ACC112 (cell line): ENCODE measurements at regions not wholly inside any gene's neighbourhood (a gene's known extent, or its start where the extent isn't known, plus 50 kb on each side); places are given as distances from the start of the nearest gene placed in this dataset.

ENCODE experiments used
- H2AFZ ChIP-seq: fragments of 200-600 bp; sonication (generic); one replicate; pipeline ENCODE4 v1.6.0; 2017; ENCODE audit warnings: antibody characterized with exemption, low read length; ENCODE audit not compliant: unreplicated experiment
- H3K27ac ChIP-seq: fragments of 200-600 bp; sonication (generic); 2 replicates; pipeline ENCODE4 v1.5.1; 2014; ENCODE audit warnings: low read depth, mild to moderate bottlenecking, antibody characterized with exemption, low read length, moderate library complexity
- H3K27me3 ChIP-seq: fragments of 200-600 bp; sonication (generic); 2 replicates; pipeline ENCODE4 v1.6.1; 2014; ENCODE audit warnings: mild to moderate bottlenecking, antibody characterized with exemption, low read length, moderate library complexity, mixed read lengths; ENCODE audit not compliant: insufficient read depth
- H3K36me3 ChIP-seq: fragments of 200-600 bp; sonication (generic); 2 replicates; pipeline ENCODE4 v1.6.1; 2016; ENCODE audit warnings: mild to moderate bottlenecking, antibody characterized with exemption, low read length, moderate library complexity, mixed read lengths; ENCODE audit not compliant: insufficient read depth
- H3K4me1 ChIP-seq: fragments of 200-600 bp; sonication (generic); one replicate; pipeline ENCODE4 v1.6.1; 2016; ENCODE audit warnings: low read length, mixed read lengths; ENCODE audit not compliant: insufficient read depth, unreplicated experiment, control insufficient read depth
- H3K4me3 ChIP-seq: fragments of 200-600 bp; sonication (generic); 2 replicates; pipeline ENCODE4 v1.5.1; 2014; ENCODE audit warnings: mild to moderate bottlenecking, low read depth, low read length
- H3K79me2 ChIP-seq: fragments of 200-600 bp; sonication (generic); one replicate; pipeline ENCODE4 v1.6.0; 2016; ENCODE audit warnings: low read length; ENCODE audit not compliant: control insufficient read depth, unreplicated experiment, insufficient read depth

DNA sequence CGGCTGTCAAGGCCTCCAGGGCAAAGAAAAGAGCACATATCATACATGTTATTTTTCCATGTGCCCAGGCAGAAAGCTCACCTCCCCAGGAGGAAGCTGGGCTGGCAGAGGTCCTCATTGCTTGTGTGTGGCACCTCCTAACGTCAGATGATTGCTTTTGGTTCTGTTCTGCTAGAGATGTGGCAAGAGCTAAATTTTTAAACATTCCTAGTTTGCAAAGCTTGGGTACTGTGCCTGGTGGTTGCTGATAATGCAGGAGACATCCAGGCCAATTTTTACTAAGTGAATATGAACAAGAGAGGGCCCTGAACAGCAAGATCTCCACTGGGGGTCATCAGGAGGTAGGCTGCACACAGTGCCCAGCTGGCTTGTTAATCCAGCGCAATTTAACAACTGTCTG, 93.9 kb downstream of the TBX19 start:
- H3K27me3 ChIP-seq, result peaks cover 8% of the 10 kb centered on the region; the same call in 1 of the 2 replicates
- peaks cover 9% of the 10 kb centered on the region for H3K4me1 ChIP-seq
- H3K36me3 ChIP-seq, result no peaks in the 10 kb centered on the region
- no peak overlapping the region for H3K27ac ChIP-seq
- no peak overlapping the region for H3K4me3 ChIP-seq
- no peaks in the 10 kb centered on the region for H3K79me2 ChIP-seq
- H2AFZ ChIP-seq, result no peak overlapping the region

DNA sequence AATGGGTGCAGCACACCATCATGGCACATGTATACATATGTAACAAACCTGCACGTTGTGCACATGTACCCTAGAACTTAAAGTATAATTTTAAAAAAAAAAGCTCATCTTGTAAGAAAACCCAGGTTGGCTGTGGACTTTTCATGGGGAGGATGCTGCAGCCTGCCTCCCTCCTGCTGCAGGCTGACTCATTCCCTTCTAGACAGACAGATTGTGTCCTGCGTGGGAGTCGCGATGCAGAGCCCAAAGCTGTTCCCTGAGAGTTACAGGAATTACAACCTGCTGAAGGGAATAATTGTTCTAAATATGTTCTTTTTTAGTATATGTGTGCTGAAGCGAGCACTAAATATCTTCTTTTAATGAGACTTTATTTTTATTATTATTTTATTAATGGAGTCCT, 93.2 kb downstream of the TBX19 start:
- Histone ChIP-seq H3K36me3 (no peaks in the 10 kb centered on the region), H3K4me1 (peaks cover 2% of the 10 kb centered on the region), H3K79me2 (no peaks in the 10 kb centered on the region), H3K4me3 (no peak overlapping the region), H3K27ac (no peak overlapping the region), H2AFZ (no peak overlapping the region), H3K27me3 (peaks cover 15% of the 10 kb centered on the region; the same call in 1 of the 2 replicates)

DNA sequence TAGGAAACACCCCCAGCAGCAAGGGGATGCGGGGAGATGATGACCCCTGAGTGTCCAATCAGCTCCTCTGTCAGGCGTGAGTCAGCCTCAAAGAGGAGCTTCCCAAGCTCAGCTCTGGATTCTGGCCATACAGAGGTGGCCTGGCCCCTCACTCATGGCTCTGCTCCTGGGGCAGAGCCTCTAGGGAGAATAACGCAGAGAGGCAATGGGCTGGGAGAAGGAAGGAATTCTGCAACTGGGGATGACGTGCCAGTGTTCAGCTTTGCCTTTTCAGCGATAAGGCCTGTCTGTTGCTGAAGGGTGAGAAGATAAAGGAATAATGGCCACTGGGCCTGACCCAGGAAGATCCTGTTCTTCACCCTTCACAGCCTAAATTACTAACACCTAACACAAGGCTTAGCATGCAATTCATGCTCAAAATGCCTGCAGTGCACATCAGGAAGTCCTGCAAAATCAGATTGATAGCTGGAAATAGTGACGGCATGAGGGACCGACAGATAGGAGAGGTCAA, 92.2 kb downstream of the TBX19 start:
- no peaks in the 10 kb centered on the region for H3K4me1 ChIP-seq

DNA sequence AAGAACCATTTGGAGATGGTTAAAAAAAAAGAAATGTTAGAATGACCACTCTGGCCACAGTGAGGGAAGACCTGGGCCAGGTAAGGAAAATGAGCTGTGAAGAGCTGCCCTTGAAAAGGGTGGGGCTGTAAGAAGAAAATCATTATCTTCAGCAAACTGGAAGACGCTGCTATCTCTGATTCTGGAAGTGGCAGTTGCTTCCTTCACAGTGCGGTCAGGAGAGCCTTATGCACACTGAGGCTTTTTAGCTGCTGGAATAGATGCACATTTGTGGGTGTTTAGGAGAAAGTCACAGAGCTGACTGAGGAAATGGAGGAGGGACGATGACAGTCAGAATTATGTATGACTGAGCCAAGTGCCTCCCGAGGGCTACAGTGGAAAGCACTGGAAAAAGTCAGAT, 91.6 kb downstream of the TBX19 start:
- Histone ChIP-seq H3K27ac (no peak overlapping the region), H3K27me3 (peaks cover 26% of the 10 kb centered on the region), H3K79me2 (no peaks in the 10 kb centered on the region), H3K4me1 (no peaks in the 10 kb centered on the region), H3K36me3 (no peaks in the 10 kb centered on the region), H3K4me3 (no peak overlapping the region), H2AFZ (no peak overlapping the region)

More for the DNA sequence above, 92.2 kb downstream of the TBX19 start:
- H3K27me3 ChIP-seq, result peaks cover 22% of the 10 kb centered on the region
- no peak overlapping the region for H2AFZ ChIP-seq
- no peak overlapping the region for H3K4me3 ChIP-seq
- no peak overlapping the region for H3K27ac ChIP-seq
- no peaks in the 10 kb centered on the region for H3K36me3 ChIP-seq
- no peaks in the 10 kb centered on the region for H3K79me2 ChIP-seq

DNA sequence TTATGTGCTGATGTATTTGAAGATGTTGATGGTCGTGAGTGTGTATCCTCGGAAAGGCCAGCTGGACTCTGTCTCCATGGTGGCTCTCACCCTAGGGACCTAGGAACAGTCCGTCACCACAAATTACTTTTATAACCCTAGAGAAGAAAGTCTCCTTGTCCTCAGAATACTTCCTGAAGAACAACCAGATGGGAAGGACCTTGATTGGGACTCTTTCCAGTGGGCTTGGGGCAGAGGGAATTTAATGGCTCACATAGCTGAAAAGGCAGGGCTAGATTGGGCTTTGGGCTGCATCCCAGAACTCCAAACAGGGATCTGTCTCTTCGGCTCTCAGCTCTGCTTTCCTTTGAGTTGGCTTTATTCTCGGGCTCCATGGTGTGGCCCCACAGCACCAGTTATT, 90.8 kb downstream of the TBX19 start:
- Histone ChIP-seq H3K27ac (no peak overlapping the region), H3K4me1 (no peaks in the 10 kb centered on the region), H3K27me3 (peaks cover 33% of the 10 kb centered on the region), H3K79me2 (no peaks in the 10 kb centered on the region), H3K36me3 (no peaks in the 10 kb centered on the region), H2AFZ (no peak overlapping the region), H3K4me3 (no peak overlapping the region)

DNA sequence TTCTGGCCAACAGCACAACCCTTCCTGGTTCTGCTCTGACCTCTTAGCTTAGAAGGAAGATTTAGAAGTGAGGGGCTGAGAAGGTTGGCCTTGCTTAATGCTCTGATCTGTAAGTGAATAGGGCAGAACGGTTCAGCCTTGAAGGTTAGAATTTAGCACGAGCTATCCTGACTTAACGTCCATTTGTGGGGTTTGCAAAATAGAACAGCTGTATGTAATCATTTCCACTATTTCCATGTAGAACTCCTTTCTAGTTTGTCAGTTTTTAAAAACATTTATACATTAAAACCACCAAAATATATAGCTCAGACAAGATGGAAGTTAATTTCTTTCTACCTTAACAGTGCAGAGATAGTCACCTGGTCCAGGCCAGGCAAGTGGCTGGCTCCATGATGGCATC, 89.9 kb downstream of the TBX19 start:
- Histone ChIP-seq H3K36me3 (no peaks in the 10 kb centered on the region), H3K4me1 (no peaks in the 10 kb centered on the region), H3K27me3 (peaks cover 40% of the 10 kb centered on the region), H3K4me3 (no peak overlapping the region), H3K79me2 (no peaks in the 10 kb centered on the region), H3K27ac (no peak overlapping the region), H2AFZ (no peak overlapping the region)

DNA sequence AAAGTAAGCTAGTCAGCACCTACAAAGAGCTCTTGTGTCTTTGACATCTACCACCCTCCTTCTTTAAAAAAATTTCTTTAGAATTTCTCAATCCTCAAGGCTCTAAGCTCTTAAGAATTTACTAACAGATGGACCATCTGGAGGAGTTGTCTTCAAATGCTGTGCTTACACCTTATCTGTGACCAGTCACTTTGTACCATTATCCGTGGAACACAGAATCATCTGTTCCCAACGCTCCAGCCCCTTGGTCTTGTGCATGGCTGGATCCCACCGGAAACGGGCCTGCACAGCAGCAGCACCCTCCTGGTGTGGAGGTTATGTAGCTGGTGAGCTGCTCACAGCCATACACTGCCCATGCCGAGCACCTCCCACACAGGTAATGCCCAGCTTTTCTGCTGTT, 89.0 kb downstream of the TBX19 start:
- Histone ChIP-seq H3K4me3 (no peak overlapping the region), H3K27ac (no peak overlapping the region), H3K4me1 (no peaks in the 10 kb centered on the region), H3K79me2 (no peaks in the 10 kb centered on the region), H3K27me3 (peaks cover 47% of the 10 kb centered on the region), H2AFZ (no peak overlapping the region), H3K36me3 (no peaks in the 10 kb centered on the region)

DNA sequence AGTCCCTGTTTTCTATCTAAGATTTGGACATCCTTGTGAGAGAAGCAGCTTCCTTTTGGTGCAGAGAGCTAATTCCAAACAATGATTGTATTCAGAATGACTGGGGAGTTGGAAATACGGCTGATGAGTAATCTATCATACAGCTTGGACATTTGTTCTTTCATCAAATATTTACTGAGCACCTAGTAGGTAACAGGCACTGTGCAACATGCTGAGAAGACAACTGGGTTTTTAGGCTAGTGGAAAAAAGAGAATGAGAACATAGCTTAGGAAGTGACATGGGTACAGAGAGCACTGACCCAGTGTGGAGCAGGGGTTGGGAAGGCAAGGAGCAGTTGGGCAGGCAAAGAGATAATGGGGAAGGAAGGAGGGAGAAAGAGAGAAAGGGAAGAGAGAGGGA, 87.5 kb downstream of the TBX19 start:
- Histone ChIP-seq H3K27ac (no peak overlapping the region), H3K27me3 (peaks cover 62% of the 10 kb centered on the region), H3K4me1 (no peaks in the 10 kb centered on the region), H3K79me2 (no peaks in the 10 kb centered on the region), H3K4me3 (no peak overlapping the region), H2AFZ (no peak overlapping the region), H3K36me3 (no peaks in the 10 kb centered on the region)

DNA sequence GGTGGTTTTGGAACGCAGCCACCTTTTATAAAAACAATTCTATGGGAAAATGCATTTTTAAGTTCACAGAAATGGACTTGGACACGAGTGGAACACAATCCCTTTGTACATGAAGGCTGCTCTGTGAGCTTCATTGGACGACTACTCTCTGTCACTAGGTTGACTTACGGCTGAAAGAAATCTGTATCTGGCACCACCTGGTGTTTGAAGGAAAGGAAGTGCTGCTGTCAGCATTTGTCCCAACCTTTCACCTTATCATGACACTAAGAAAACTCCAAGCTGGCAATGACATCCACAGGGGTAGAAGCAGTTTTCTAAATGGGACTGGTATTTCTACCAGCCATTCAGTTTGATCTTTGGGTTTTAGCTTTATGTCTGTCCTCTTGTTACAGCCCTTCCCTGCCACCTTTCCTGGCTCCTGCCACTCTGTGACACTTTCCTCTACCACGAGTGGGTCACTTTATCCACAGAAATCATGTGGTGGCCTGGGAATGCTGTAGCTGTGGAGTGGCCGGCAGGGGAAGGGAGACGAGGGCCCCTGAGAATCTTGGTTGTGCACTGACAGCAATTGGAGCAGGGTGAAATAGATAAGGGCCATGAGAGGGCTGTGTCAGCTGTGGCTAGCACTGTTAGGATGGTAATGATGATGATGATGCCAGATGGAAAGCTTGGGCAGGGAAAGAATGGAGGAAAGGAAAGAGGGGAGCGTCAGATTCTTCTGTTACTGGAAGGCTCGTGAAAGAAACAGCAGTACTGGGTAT, 85.2 kb downstream of the TBX19 start:
- no peaks in the 10 kb centered on the region for H3K36me3 ChIP-seq
- no peaks in the 10 kb centered on the region for H3K4me1 ChIP-seq
- H3K79me2 ChIP-seq, result no peaks in the 10 kb centered on the region
- H2AFZ ChIP-seq, result no peak overlapping the region
- peaks cover 80% of the 10 kb centered on the region for H3K27me3 ChIP-seq
- H3K27ac ChIP-seq, result no peak overlapping the region
- no peak overlapping the region for H3K4me3 ChIP-seq
